ENCODE measurements at regions not wholly inside any gene's neighbourhood (a gene's known extent, or its start where the extent isn't known, plus 50 kb on each side); places are given as distances from the start of the nearest gene placed in this dataset.

DNA sequence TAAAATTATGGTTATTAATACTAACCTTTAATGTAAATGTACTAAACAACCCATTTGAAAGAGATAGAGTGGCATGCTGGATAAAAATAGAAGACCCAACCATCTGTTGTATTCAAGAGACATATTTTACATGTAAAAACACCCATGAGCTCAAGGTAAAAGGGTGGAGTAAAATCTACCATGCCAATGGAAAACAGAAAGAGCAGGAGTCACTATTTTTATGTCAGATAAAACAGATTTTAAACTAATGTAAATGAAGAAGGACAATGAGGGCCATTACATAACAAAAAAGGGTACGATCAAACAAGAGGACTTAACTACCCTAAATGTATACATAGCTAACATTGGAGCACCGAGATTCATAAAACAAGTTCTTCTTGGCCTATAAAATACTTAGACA is 66.3 kb downstream of the ITM2A start:
- no peak for ATAC-seq (replicated peaks in 1 of 4)

DNA sequence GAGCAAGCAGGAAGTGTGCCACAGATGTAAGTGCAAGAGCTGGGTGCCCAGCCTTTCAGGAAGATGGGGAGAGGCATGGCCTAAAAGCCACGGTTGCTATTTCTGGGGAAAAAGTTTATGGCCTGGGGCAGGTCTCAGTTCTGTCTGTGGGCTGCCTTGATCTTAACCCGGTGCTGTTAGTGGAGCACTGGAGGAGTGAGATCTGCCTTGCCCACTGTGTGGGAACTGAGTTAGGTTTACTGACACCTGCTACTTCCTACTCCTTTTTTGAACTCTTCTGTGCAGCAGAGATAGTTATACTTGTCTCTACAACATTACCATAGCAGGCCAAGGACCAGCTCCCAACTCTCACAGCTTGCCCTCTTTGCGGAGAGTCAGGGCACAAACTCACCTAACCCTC is 76.5 kb downstream of the ITM2A start:
- POLR2A ChIA-PET = no interaction called here
- no peak overlapping the region for H3K4me3 ChIP-seq (ENCODE audit: control insufficient read depth in 1 of 2, extremely low read depth in 1 of 2, low read length in 1 of 2)

More for the DNA sequence above, 66.3 kb downstream of the ITM2A start:
- no peak for DNase-seq
- Histone ChIP-seq H3K27me3 (replicated peaks in 1 of 2; ENCODE audit: control insufficient read depth in 2 of 2, extremely low read depth in 1 of 2, insufficient read depth in 2 of 2, low read length in 1 of 2) (no peaks in the 10 kb centered on the region), H3K9me3 (no peaks in the 10 kb centered on the region), H3K4me3 (ENCODE audit: control insufficient read depth in 1 of 2, extremely low read depth in 1 of 2, low read length in 1 of 2) (no peak overlapping the region), H3K36me3 (ENCODE audit: control insufficient read depth in 2 of 2, extremely low read depth in 1 of 2, insufficient read depth in 1 of 2, low read length in 1 of 2) (no peaks in the 10 kb centered on the region), H3K4me1 (ENCODE audit: control insufficient read depth in 1 of 2, extremely low read depth in 1 of 2, insufficient read depth in 2 of 2, low read length in 2 of 2) (no peaks in the 10 kb centered on the region), H3K27ac (ENCODE audit: low read length) (no peak overlapping the region)
- Mint-ChIP-seq H3K36me3 (peaks cover 4% of the 10 kb centered on the region), H3K27me3 (peaks cover 0 to 10% of the 10 kb centered on the region in 2 donors), H3K9me3 (peaks cover 0 to 11% (median 0%) of the 10 kb centered on the region in 3 donors), H3K4me3 (no peak overlapping the region), H3K27ac (no peak overlapping the region), H3K4me1 (no peaks in the 10 kb centered on the region)
- no CpG with 5 or more reads among the region's 2 CpGs for WGBS (ENCODE audit: insufficient coverage)
- CTCF ChIA-PET = no interaction called here
- POLR2A ChIA-PET = interaction anchor here in 1 of 2 donors (0.6 kb wide), 2 partner anchors 392 to 566 kb away, joined by 5 read pairs; no protein-coding TSS in a partner anchor

DNA sequence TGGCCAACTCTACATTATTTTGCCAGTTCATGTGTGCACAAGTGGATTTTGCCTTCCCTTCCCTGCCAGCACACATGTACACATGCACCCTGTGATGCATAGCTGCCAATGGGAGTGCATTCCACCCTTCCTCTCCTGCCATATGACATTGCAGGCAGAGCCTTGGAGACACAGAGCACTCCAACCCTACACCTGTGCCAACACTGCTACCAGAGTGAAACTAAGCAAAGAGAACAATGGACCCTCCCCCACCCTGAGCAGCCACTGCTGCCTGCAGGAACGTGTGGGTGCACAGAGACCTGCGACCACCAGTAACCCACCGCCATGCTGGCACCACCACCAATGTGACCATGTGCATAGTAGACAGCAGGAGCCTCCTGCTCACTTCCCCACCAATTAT is 78.4 kb downstream of the ITM2A start:
- H3K4me3 Mint-ChIP-seq = no peak overlapping the region
- DNase-seq (no peak), ATAC-seq (replicated peaks in 1 of 4) (peak in 1 of 4 experiments; percentile 12)
- Histone ChIP-seq H3K36me3 (ENCODE audit: control insufficient read depth in 2 of 2, extremely low read depth in 1 of 2, insufficient read depth in 1 of 2, low read length in 1 of 2) (no peaks in the 10 kb centered on the region), H3K27me3 (replicated peaks in 1 of 2; ENCODE audit: control insufficient read depth in 2 of 2, extremely low read depth in 1 of 2, insufficient read depth in 2 of 2, low read length in 1 of 2) (no peaks in the 10 kb centered on the region), H3K4me1 (ENCODE audit: control insufficient read depth in 1 of 2, extremely low read depth in 1 of 2, insufficient read depth in 2 of 2, low read length in 2 of 2) (peaks cover 14 to 17% of the 10 kb centered on the region in 2 experiments), H3K4me3 (ENCODE audit: control insufficient read depth in 1 of 2, extremely low read depth in 1 of 2, low read length in 1 of 2) (no peak overlapping the region), H3K9me3 (no peaks in the 10 kb centered on the region), H3K27ac (ENCODE audit: low read length) (no peak overlapping the region)
- POLR2A ChIA-PET = no interaction called here
- H3K4me1 Mint-ChIP-seq = peaks cover 38 to 49% (median 45%) of the 10 kb centered on the region in 3 donors
- WGBS (ENCODE audit: insufficient coverage) = 67% methylated on average over 3 of the region's 3 CpGs
- H3K36me3 Mint-ChIP-seq = peaks cover 14% of the 10 kb centered on the region
- H3K27me3 Mint-ChIP-seq = peaks cover 0 to 10% of the 10 kb centered on the region in 2 donors
- H3K27ac Mint-ChIP-seq = no peak overlapping the region
- CTCF ChIA-PET = no interaction called here
- H3K9me3 Mint-ChIP-seq = no peaks in the 10 kb centered on the region

More for the DNA sequence above, 76.5 kb downstream of the ITM2A start:
- ATAC-seq (replicated peaks in 1 of 4) (no peak), DNase-seq (no peak)
- Mint-ChIP-seq H3K4me3 (peak overlapping the region in 1 of 3 donors; percentile 7), H3K27ac (no peak overlapping the region), H3K27me3 (peaks cover 0 to 12% of the 10 kb centered on the region in 2 donors), H3K9me3 (peaks cover 0 to 6% (median 0%) of the 10 kb centered on the region in 3 donors), H3K36me3 (peaks cover 14% of the 10 kb centered on the region), H3K4me1 (peaks cover 35 to 49% (median 45%) of the 10 kb centered on the region in 3 donors)
- Histone ChIP-seq H3K36me3 (ENCODE audit: control insufficient read depth in 2 of 2, extremely low read depth in 1 of 2, insufficient read depth in 1 of 2, low read length in 1 of 2) (no peaks in the 10 kb centered on the region), H3K4me1 (ENCODE audit: control insufficient read depth in 1 of 2, extremely low read depth in 1 of 2, insufficient read depth in 2 of 2, low read length in 2 of 2) (peaks cover 14 to 17% of the 10 kb centered on the region in 2 experiments), H3K27me3 (replicated peaks in 1 of 2; ENCODE audit: control insufficient read depth in 2 of 2, extremely low read depth in 1 of 2, insufficient read depth in 2 of 2, low read length in 1 of 2) (no peaks in the 10 kb centered on the region), H3K27ac (ENCODE audit: low read length) (no peak overlapping the region), H3K9me3 (no peaks in the 10 kb centered on the region)
- WGBS (ENCODE audit: insufficient coverage) = 86% methylated on average over 1 of the region's 3 CpGs
- CTCF ChIA-PET = interaction anchor here in 1 of 2 donors (0.6 kb wide), 1 partner anchor 70 kb away, joined by 3 read pairs; no protein-coding TSS in a partner anchor

DNA sequence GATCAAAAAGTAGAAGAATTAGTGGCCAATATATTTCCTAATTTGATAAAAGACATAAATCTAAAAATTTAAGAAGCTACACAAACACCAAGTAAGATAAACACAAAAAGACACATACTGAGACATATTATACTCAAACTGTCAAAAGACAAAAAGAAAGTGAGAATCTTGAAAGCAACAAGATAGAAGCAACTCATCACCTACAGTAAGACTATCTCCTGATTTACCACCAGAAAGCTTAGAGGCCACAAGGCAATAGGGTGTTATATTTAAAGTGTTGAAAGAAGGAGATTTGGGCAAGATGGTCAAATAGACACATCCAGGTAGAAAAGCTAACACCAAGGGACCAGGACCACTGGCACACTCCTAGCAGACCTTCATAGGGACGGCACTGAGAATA is 79.4 kb downstream of the ITM2A start:
- peak overlapping the region; percentile 41 to 76 for H3K27ac Mint-ChIP-seq
- Histone ChIP-seq H3K9me3 (no peaks in the 10 kb centered on the region), H3K4me1 (ENCODE audit: control insufficient read depth in 1 of 2, extremely low read depth in 1 of 2, insufficient read depth in 2 of 2, low read length in 2 of 2) (peaks cover 14 to 17% of the 10 kb centered on the region in 2 experiments), H3K27me3 (replicated peaks in 1 of 2; ENCODE audit: control insufficient read depth in 2 of 2, extremely low read depth in 1 of 2, insufficient read depth in 2 of 2, low read length in 1 of 2) (no peaks in the 10 kb centered on the region), H3K4me3 (ENCODE audit: control insufficient read depth in 1 of 2, extremely low read depth in 1 of 2, low read length in 1 of 2) (no peak overlapping the region), H3K36me3 (ENCODE audit: control insufficient read depth in 2 of 2, extremely low read depth in 1 of 2, insufficient read depth in 1 of 2, low read length in 1 of 2) (no peaks in the 10 kb centered on the region), H3K27ac (ENCODE audit: low read length) (no peak overlapping the region)
- H3K27me3 Mint-ChIP-seq = peaks cover 0 to 11% of the 10 kb centered on the region in 2 donors
- ATAC-seq (replicated peaks in 1 of 4) (no peak), DNase-seq (no peak)
- no CpG with 5 or more reads among the region's 1 CpG for WGBS (ENCODE audit: insufficient coverage)
- H3K36me3 Mint-ChIP-seq = peaks cover 14% of the 10 kb centered on the region
- ChIA-PET CTCF (no interaction called here), POLR2A (interaction anchor here (0.6 to 0.7 kb wide), 2 partner anchors 238 to 1385 kb away, joined by 3 read pairs; no protein-coding TSS in a partner anchor)
- no peaks in the 10 kb centered on the region for H3K9me3 Mint-ChIP-seq
- peaks cover 40 to 49% (median 45%) of the 10 kb centered on the region in 3 donors for H3K4me1 Mint-ChIP-seq
- H3K4me3 Mint-ChIP-seq = peak overlapping the region in 1 of 3 donors; percentile 21

DNA sequence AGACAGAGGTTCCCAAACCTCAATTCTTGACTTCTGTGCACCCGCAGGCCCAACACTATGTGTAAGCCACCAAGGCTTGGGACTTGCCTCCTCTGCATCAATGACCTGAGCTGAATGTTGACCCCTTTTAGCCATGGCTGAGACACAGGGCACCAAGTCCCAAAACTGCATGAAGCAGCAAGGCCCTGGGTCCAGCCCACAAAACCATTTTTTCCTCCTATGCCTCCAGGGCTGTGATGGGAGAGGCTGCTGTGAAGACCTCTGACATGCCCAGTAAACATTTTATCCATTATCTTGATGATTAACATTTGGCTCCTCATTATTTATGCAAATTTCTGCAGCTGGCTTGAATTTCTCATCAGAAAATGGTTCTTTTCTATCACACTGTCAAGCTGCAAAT is 85.4 kb downstream of the ITM2A start:
- ATAC-seq (replicated peaks in 1 of 4) (no peak), DNase-seq (no peak)
- Mint-ChIP-seq H3K27me3 (peaks cover 0 to 3% of the 10 kb centered on the region in 2 donors), H3K9me3 (peaks cover 6 to 16% (median 7%) of the 10 kb centered on the region in 3 donors), H3K36me3 (peaks cover 36% of the 10 kb centered on the region), H3K27ac (no peak overlapping the region), H3K4me3 (no peak overlapping the region), H3K4me1 (peaks cover 4 to 10% (median 7%) of the 10 kb centered on the region in 3 donors)
- ChIA-PET CTCF (no interaction called here), POLR2A (no interaction called here)
- WGBS (ENCODE audit: insufficient coverage) = 100% methylated on average over 1 of the region's 1 CpG
- no peaks in the 10 kb centered on the region for H3K36me3 ChIP-seq (ENCODE audit: control insufficient read depth in 2 of 2, extremely low read depth in 1 of 2, insufficient read depth in 1 of 2, low read length in 1 of 2)
- no peak overlapping the region for H3K4me3 ChIP-seq (ENCODE audit: control insufficient read depth in 1 of 2, extremely low read depth in 1 of 2, low read length in 1 of 2)
- H3K27ac ChIP-seq (ENCODE audit: low read length) = no peak overlapping the region
- no peaks in the 10 kb centered on the region for H3K27me3 ChIP-seq (replicated peaks in 1 of 2; ENCODE audit: control insufficient read depth in 2 of 2, extremely low read depth in 1 of 2, insufficient read depth in 2 of 2, low read length in 1 of 2)
- peaks cover 0 to 2% of the 10 kb centered on the region in 2 experiments for H3K4me1 ChIP-seq (ENCODE audit: control insufficient read depth in 1 of 2, extremely low read depth in 1 of 2, insufficient read depth in 2 of 2, low read length in 2 of 2)
- H3K9me3 ChIP-seq = no peaks in the 10 kb centered on the region

DNA sequence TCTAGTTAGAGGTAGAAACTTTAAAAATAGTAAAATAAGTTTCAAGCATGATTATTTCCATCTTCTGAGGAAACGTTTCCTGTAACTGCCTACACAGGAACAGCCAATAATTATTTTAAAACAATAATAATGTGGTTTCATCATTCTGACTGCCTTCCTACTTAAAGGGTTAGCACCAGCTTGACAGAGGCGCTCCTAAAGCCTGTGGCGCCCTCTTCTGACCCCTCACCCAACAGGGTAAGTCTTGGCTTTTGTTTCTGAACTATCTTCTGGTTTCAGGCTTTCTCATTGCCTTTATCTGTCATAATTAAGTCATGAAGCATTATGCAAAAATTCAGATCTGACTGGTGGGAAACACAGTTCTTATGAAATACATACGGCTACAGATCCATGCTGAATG is 96.7 kb downstream of the ITM2A start:
- peak; percentile 89 to 95 (median 94) for ATAC-seq (replicated peaks in 1 of 4)
- H3K9me3 ChIP-seq = no peaks in the 10 kb centered on the region
- no peaks in the 10 kb centered on the region for H3K36me3 ChIP-seq (ENCODE audit: control insufficient read depth in 2 of 2, extremely low read depth in 1 of 2, insufficient read depth in 1 of 2, low read length in 1 of 2)
- ChIA-PET POLR2A (no interaction called here), CTCF (interaction anchor here in 1 of 2 donors (0.6 to 1.6 kb wide), 6 partner anchors 9 to 715 kb away, joined by 3 to 6 read pairs (median 5); no protein-coding TSS in a partner anchor)
- Mint-ChIP-seq H3K27ac (peak overlapping the region; percentile 82 to 86), H3K36me3 (no peaks in the 10 kb centered on the region), H3K4me3 (peak overlapping the region; percentile 13 to 40 (median 38)), H3K4me1 (peaks cover 38 to 53% (median 46%) of the 10 kb centered on the region in 3 donors), H3K9me3 (no peaks in the 10 kb centered on the region), H3K27me3 (peaks cover 0 to 7% of the 10 kb centered on the region in 2 donors)
- peak overlapping the region; percentile 53 for H3K27ac ChIP-seq (ENCODE audit: low read length)
- no CpG with 5 or more reads among the region's 4 CpGs for WGBS (ENCODE audit: insufficient coverage)
- H3K4me3 ChIP-seq (ENCODE audit: control insufficient read depth in 1 of 2, extremely low read depth in 1 of 2, low read length in 1 of 2) = no peak overlapping the region
- DNase-seq = peak; percentile 50 to 84 (median 70)
- peaks cover 3 to 34% of the 10 kb centered on the region in 2 experiments for H3K4me1 ChIP-seq (ENCODE audit: control insufficient read depth in 1 of 2, extremely low read depth in 1 of 2, insufficient read depth in 2 of 2, low read length in 2 of 2)
- H3K27me3 ChIP-seq (replicated peaks in 1 of 2; ENCODE audit: control insufficient read depth in 2 of 2, extremely low read depth in 1 of 2, insufficient read depth in 2 of 2, low read length in 1 of 2) = no peaks in the 10 kb centered on the region

Measured in T-cell (primary cell).